ENCODE measurements at regions not wholly inside any gene's neighbourhood (a gene's known extent, or its start where the extent isn't known, plus 50 kb on each side); places are given as distances from the start of the nearest gene placed in this dataset.

DNA sequence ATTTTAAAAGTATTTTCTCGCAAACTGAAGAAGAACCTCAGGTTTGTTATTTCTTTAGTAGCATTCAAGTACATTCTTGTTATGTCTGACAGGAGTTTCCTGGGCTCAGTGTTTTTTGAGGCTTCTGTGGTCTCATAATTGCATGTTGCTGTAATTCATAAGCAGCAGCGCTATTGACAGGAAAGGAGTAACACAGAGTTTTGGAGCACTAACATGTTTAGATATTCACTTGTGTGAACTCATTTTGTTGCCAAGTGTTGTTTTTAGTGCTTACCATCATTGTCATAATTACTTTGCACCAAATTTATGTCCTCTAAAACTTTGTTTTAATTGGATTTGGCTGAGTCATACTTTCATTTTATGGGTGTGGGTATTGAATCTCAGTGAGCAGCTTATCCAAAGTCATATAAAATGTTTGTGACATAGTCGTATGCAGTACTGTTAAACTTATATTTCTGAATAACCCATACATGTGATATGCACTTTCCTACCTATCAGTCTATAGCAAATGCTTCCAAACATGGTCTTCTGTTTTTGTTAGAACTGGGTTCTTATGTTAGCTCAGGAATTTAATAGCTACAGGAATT, 358.7 kb upstream of the CTSO start:
- H3K4me3 ChIP-seq: no peak overlapping the region
- TF ChIP-seq POLR2AphosphoS5 (IDR thresholded peaks at IDR 0.05): no peak
- no peak for TF ChIP-seq POLR2A (IDR thresholded peaks at IDR 0.05)
- TF ChIP-seq, protein P1, sequence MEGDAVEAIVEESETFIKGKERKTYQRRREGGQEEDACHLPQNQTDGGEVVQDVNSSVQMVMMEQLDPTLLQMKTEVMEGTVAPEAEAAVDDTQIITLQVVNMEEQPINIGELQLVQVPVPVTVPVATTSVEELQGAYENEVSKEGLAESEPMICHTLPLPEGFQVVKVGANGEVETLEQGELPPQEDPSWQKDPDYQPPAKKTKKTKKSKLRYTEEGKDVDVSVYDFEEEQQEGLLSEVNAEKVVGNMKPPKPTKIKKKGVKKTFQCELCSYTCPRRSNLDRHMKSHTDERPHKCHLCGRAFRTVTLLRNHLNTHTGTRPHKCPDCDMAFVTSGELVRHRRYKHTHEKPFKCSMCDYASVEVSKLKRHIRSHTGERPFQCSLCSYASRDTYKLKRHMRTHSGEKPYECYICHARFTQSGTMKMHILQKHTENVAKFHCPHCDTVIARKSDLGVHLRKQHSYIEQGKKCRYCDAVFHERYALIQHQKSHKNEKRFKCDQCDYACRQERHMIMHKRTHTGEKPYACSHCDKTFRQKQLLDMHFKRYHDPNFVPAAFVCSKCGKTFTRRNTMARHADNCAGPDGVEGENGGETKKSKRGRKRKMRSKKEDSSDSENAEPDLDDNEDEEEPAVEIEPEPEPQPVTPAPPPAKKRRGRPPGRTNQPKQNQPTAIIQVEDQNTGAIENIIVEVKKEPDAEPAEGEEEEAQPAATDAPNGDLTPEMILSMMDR (IDR thresholded peaks at IDR 0.05): no peak
- no peaks in the 10 kb centered on the region for H3K9me3 ChIP-seq
- 15% methylated on average over 3 of the region's 3 CpGs for WGBS
- no peak for DNase-seq (ENCODE audit: low spot score)
- no peaks in the 10 kb centered on the region for H3K4me1 ChIP-seq (replicated peaks)
- intact Hi-C loops (cut with DNase I): no loop called here
- no peaks in the 10 kb centered on the region for H3K27me3 ChIP-seq (replicated peaks; ENCODE audit: insufficient read depth)
- H3K27ac ChIP-seq: no peak overlapping the region
- no peaks in the 10 kb centered on the region for H3K36me3 ChIP-seq

DNA sequence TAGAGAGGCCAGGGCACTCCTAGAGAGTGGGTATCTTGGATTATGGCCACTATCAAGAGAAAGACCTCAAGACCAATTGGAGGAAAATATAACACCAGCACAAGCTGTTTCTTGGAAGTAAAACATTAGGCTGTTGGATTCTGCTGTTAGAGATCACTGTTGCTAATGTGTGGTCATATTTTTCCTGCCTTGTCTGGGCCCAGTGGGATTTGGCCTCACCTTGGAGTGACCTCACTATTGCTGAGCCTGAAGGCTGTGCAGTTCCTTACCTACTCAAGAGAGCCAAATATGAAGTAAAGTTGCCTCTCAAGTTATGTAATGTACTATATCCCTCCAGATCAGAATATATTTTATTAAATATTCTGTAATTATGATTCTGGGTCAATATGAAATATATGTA, 355.4 kb upstream of the CTSO start:
- Histone ChIP-seq H3K4me3 (no peak overlapping the region), H3K27ac (no peak overlapping the region), H3K36me3 (no peaks in the 10 kb centered on the region), H3K4me1 (replicated peaks) (no peaks in the 10 kb centered on the region), H3K9me3 (no peaks in the 10 kb centered on the region), H3K27me3 (replicated peaks; ENCODE audit: insufficient read depth) (no peaks in the 10 kb centered on the region)
- intact Hi-C loops (cut with DNase I): no loop called here
- TF ChIP-seq, protein P1 (IDR thresholded peaks at IDR 0.05): no peak
- TF ChIP-seq POLR2A (IDR thresholded peaks at IDR 0.05): no peak
- no peak for TF ChIP-seq POLR2AphosphoS5 (IDR thresholded peaks at IDR 0.05)
- DNase-seq (ENCODE audit: low spot score): no peak

DNA sequence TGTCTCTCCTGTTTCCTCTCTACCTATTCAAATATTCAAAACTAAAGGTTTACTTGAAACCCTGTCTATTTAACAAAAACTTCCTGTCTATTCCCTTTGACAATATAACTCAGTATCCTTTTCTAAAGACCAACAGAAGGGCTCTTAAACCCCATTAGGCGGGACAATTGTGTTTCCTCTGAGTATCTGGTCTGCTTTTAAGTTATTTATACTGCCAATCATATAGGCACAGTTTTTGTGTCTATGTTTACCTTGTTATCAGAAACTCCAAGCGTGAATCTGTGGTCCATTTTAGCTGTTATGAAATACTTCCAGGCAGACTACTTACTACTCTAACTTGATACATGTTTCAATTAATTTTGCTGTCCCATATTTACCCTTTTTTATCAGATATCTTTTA, 350.0 kb upstream of the CTSO start:
- Histone ChIP-seq H3K4me3 (no peak overlapping the region), H3K27ac (no peak overlapping the region), H3K27me3 (replicated peaks; ENCODE audit: insufficient read depth) (no peaks in the 10 kb centered on the region), H3K36me3 (no peaks in the 10 kb centered on the region), H3K9me3 (no peaks in the 10 kb centered on the region), H3K4me1 (replicated peaks) (no peaks in the 10 kb centered on the region)
- 76% methylated on average over 2 of the region's 2 CpGs for WGBS
- TF ChIP-seq, protein P1 (IDR thresholded peaks at IDR 0.05): no peak
- TF ChIP-seq POLR2A (IDR thresholded peaks at IDR 0.05): no peak
- no peak for TF ChIP-seq POLR2AphosphoS5 (IDR thresholded peaks at IDR 0.05)
- no peak for DNase-seq (ENCODE audit: low spot score)
- intact Hi-C loops (cut with DNase I): no loop called here

DNA sequence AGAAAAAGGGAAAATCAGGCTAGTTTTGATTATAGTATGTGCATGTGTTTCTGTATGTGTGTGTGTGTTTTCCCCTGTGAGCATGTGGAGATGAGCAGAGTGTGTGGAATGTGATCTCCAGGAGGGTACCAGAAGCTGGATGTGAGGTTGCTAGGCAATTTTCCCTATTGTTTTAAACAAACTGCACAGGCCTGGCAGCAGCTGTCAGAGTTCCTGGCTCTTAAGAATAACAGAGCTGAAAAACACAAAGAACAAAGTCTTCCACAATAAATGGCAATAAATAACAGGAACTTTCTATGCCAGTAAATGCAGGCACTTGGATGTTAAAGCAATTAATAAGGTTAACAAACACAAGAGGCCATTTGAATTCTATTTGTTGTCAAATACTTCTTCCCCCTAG, 344.6 kb upstream of the CTSO start:
- intact Hi-C loops (cut with DNase I): loop anchor here (10.0 kb wide), 1 partner anchor 177 kb away; no protein-coding TSS in a partner anchor
- Histone ChIP-seq H3K36me3 (no peaks in the 10 kb centered on the region), H3K4me3 (no peak overlapping the region), H3K27me3 (replicated peaks; ENCODE audit: insufficient read depth) (no peaks in the 10 kb centered on the region), H3K27ac (no peak overlapping the region), H3K9me3 (no peaks in the 10 kb centered on the region), H3K4me1 (replicated peaks) (no peaks in the 10 kb centered on the region)
- TF ChIP-seq POLR2AphosphoS5 (IDR thresholded peaks at IDR 0.05) (no peak), POLR2A (IDR thresholded peaks at IDR 0.05) (no peak)
- TF ChIP-seq, protein P1 (IDR thresholded peaks at IDR 0.05): no peak
- DNase-seq (ENCODE audit: low spot score): no peak

- WGBS: 54% methylated on average over 1 of the region's 1 CpG
- Histone ChIP-seq H3K27ac (no peak overlapping the region), H3K4me1 (replicated peaks) (no peaks in the 10 kb centered on the region), H3K27me3 (replicated peaks; ENCODE audit: insufficient read depth) (no peaks in the 10 kb centered on the region), H3K4me3 (no peak overlapping the region), H3K9me3 (no peaks in the 10 kb centered on the region), H3K36me3 (no peaks in the 10 kb centered on the region)
- intact Hi-C loops (cut with DNase I): loop anchor here (10.0 kb wide), 1 partner anchor 179 kb away; no protein-coding TSS in a partner anchor
- DNase-seq (ENCODE audit: low spot score): no peak
- TF ChIP-seq, protein P1 (IDR thresholded peaks at IDR 0.05): no peak
- TF ChIP-seq POLR2AphosphoS5 (IDR thresholded peaks at IDR 0.05): no peak
- TF ChIP-seq POLR2A (IDR thresholded peaks at IDR 0.05): no peak
Observed at GRCh38 chr4:156295676-156296195, 342.1 kb upstream of the CTSO start.

Measured in prostate gland (tissue), 2 donors.